SU-DHL-6 (cell line): ENCODE measurements at regions not wholly inside any gene's neighbourhood (a gene's known extent, or its start where the extent isn't known, plus 50 kb on each side); places are given as distances from the start of the nearest gene placed in this dataset.

ENCODE experiments used
- EZH2phosphoT487 ChIP-seq: fragments of 200-600 bp; sonication (generic), shearing (Covaris generic); conservative IDR thresholded peaks from 2 replicates; pipeline ENCODE4 v1.6.1; 2018; ENCODE audit warnings: mild to moderate bottlenecking, antibody characterized with exemption, low read length, moderate library complexity, mixed read lengths
- TF ChIP-seq, protein P1 (sequence below): fragments of 200-600 bp; sonication (generic); IDR thresholded peaks from one replicate; pipeline ENCODE4 v1.5.1; 2017; ENCODE audit warnings: antibody characterized with exemption, mild to moderate bottlenecking, low read length, moderate library complexity; ENCODE audit not compliant: insufficient read depth, poor library complexity, severe bottlenecking

DNA sequence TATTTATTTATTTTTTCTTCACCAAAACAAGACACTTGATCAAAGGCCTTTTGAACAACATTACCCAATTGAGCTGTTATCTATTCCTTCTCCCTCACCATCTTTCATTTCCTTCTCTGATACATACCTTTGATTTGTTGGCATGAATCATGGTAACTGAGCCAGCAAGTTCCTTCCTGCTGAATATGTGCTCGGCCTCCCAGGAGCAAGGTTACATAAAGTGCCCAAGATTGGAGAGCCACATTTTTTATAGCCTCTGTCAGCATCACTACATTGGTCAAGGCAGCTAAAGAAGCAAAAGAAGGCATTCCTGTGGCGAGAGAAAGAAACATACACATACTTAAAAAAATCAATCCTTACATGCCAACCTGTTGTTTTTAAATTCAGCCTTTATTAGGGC is 369.6 kb downstream of the CYLC2 start:
- TF ChIP-seq, protein P1, sequence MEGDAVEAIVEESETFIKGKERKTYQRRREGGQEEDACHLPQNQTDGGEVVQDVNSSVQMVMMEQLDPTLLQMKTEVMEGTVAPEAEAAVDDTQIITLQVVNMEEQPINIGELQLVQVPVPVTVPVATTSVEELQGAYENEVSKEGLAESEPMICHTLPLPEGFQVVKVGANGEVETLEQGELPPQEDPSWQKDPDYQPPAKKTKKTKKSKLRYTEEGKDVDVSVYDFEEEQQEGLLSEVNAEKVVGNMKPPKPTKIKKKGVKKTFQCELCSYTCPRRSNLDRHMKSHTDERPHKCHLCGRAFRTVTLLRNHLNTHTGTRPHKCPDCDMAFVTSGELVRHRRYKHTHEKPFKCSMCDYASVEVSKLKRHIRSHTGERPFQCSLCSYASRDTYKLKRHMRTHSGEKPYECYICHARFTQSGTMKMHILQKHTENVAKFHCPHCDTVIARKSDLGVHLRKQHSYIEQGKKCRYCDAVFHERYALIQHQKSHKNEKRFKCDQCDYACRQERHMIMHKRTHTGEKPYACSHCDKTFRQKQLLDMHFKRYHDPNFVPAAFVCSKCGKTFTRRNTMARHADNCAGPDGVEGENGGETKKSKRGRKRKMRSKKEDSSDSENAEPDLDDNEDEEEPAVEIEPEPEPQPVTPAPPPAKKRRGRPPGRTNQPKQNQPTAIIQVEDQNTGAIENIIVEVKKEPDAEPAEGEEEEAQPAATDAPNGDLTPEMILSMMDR, result no peak
- no peak for TF ChIP-seq EZH2phosphoT487
